Right lobe of liver (tissue), 4 donors: ENCODE measurements at regions not wholly inside any gene's neighbourhood (a gene's known extent, or its start where the extent isn't known, plus 50 kb on each side); places are given as distances from the start of the nearest gene placed in this dataset.

Experiments used
- CTCF ChIP-seq, 4 donors: fragments of 200-600 bp in 3 of 4; fragments of 450-650 bp in 1 of 4; IDR thresholded peaks; one replicate each; pipeline versions ENCODE4 v1.5.1 to v1.8.0; 2016 to 2022; ENCODE audit warnings: antibody characterized with exemption in 4 of 4, mild to moderate bottlenecking in 2 of 4
- POLR2A ChIP-seq: fragments of 450-650 bp; IDR thresholded peaks from one replicate; pipeline ENCODE4 v1.6.1; 2017; ENCODE audit warnings: antibody characterized with exemption, mild to moderate bottlenecking
- donor health status: DM: no; HTN: no; CAD: no.
- donor health status: DM: no; HTN: no; CAD: no.
- donor health status: DM: no; HTN: yes; CAD: no.

GRCh38 chr12:77228376-77228775 is 163.0 kb upstream of the E2F7 start:
- no peak for TF ChIP-seq POLR2A
- no peak for TF ChIP-seq CTCF (IDR thresholded peaks at IDR 0.05)
